GM19452 (cell line): ENCODE measurements at regions not wholly inside any gene's neighbourhood (a gene's known extent, or its start where the extent isn't known, plus 50 kb on each side); places are given as distances from the start of the nearest gene placed in this dataset.

ENCODE experiments used
- ATAC-seq: cut with Tn5 transposase; IDR thresholded peaks from one replicate; pipeline ENCODE4 v1.9.1; 2021; ENCODE audit not compliant: unreplicated experiment

- ATAC-seq, result no peak
Measured at GRCh38 chr7:47045207-47046051, 536.5 kb downstream of the TNS3 start.

- ATAC-seq, result no peak
Measured at GRCh38 chr7:47044625-47045024, 537.3 kb downstream of the TNS3 start.

- ATAC-seq, result no peak
Measured at GRCh38 chr7:47043304-47043703, 538.6 kb downstream of the TNS3 start.

GRCh38 chr7:47042669-47043068, 539.2 kb downstream of the TNS3 start:
- ATAC-seq, result no peak

GRCh38 chr7:47040795-47041347, 541.0 kb downstream of the TNS3 start:
- no peak for ATAC-seq

- ATAC-seq, result no peak
Measured at GRCh38 chr7:47039904-47040303, 542.0 kb downstream of the TNS3 start.

GRCh38 chr7:47039089-47039648, 542.7 kb downstream of the TNS3 start:
- ATAC-seq, result no peak

- no peak for ATAC-seq
Measured at GRCh38 chr7:47038621-47039020, 543.3 kb downstream of the TNS3 start.

- no peak for ATAC-seq
Measured at GRCh38 chr7:47037607-47038006, 544.3 kb downstream of the TNS3 start.

GRCh38 chr7:47036909-47037308, 545.0 kb downstream of the TNS3 start:
- no peak for ATAC-seq

GRCh38 chr7:47035522-47035921, 546.4 kb downstream of the TNS3 start:
- no peak for ATAC-seq

GRCh38 chr7:47034180-47034579, 547.7 kb downstream of the TNS3 start:
- ATAC-seq, result no peak

- no peak for ATAC-seq
Measured at GRCh38 chr7:47032536-47032908, 549.4 kb downstream of the TNS3 start.

- no peak for ATAC-seq
Measured at GRCh38 chr7:47031786-47032535, 550.0 kb downstream of the TNS3 start.

- ATAC-seq, result no peak
Measured at GRCh38 chr7:47028284-47028683, 553.6 kb downstream of the TNS3 start.

GRCh38 chr7:47027695-47028240, 554.1 kb downstream of the TNS3 start:
- no peak for ATAC-seq

- no peak for ATAC-seq
Measured at GRCh38 chr7:47026780-47027361, 555.0 kb downstream of the TNS3 start.

- no peak for ATAC-seq
Measured at GRCh38 chr7:47024991-47025390, 556.9 kb downstream of the TNS3 start.

GRCh38 chr7:47008461-47008860, 573.5 kb downstream of the TNS3 start:
- ATAC-seq, result no peak

GRCh38 chr7:47007471-47007870, 574.4 kb downstream of the TNS3 start:
- ATAC-seq, result no peak

- ATAC-seq, result no peak
Measured at GRCh38 chr7:47000561-47000960, 581.4 kb downstream of the TNS3 start.
